GM21723 (cell line): ENCODE measurements at regions not wholly inside any gene's neighbourhood (a gene's known extent, or its start where the extent isn't known, plus 50 kb on each side); places are given as distances from the start of the nearest gene placed in this dataset.
A peak's percentile ranks its signal among the peaks of the same experiment; 100 is the strongest.
"Not testable (repeated sequence)": the region's sequence is repeated elsewhere in the genome, so short reads cannot be mapped to it uniquely, and the experiment has no call there.

Experiments
- ATAC-seq: cut with Tn5 transposase; IDR thresholded peaks from one replicate; pipeline ENCODE4 v1.9.1; 2021; ENCODE audit warnings: mild to moderate bottlenecking, moderate library complexity; ENCODE audit not compliant: unreplicated experiment

- no peak for ATAC-seq
Observed at GRCh38 chr2:195364015-195364965, 292.7 kb upstream of the SLC39A10 start.

GRCh38 chr2:195363496-195363895 is 293.5 kb upstream of the SLC39A10 start:
- no peak for ATAC-seq

- ATAC-seq = no peak
Observed at GRCh38 chr2:195360242-195360641, 296.8 kb upstream of the SLC39A10 start.

GRCh38 chr2:195359043-195359735 is 297.8 kb upstream of the SLC39A10 start:
- ATAC-seq = no peak

GRCh38 chr2:195356920-195357440 is 300.0 kb upstream of the SLC39A10 start:
- no peak for ATAC-seq

GRCh38 chr2:195356026-195356425 is 301.0 kb upstream of the SLC39A10 start:
- ATAC-seq = no peak

- no peak for ATAC-seq
Observed at GRCh38 chr2:195352581-195352980, 304.4 kb upstream of the SLC39A10 start.

- ATAC-seq = peak; percentile 56
Observed at GRCh38 chr2:195343942-195344530, 313.0 kb upstream of the SLC39A10 start.

- peak; percentile 80 for ATAC-seq
Observed at GRCh38 chr2:195343540-195343939, 313.5 kb upstream of the SLC39A10 start.

- ATAC-seq = no peak
Observed at GRCh38 chr2:195342061-195342460, 315.0 kb upstream of the SLC39A10 start.

- ATAC-seq = no peak
Observed at GRCh38 chr2:195338856-195339255, 318.2 kb upstream of the SLC39A10 start.

- no peak for ATAC-seq
Observed at GRCh38 chr2:195337597-195337996, 319.4 kb upstream of the SLC39A10 start.

GRCh38 chr2:195333869-195334268 is 323.2 kb upstream of the SLC39A10 start:
- ATAC-seq = peak; percentile 75

- no peak for ATAC-seq
Observed at GRCh38 chr2:195331966-195332365, 325.1 kb upstream of the SLC39A10 start.

GRCh38 chr2:195331129-195331528 is 325.9 kb upstream of the SLC39A10 start:
- ATAC-seq = no peak

- ATAC-seq = no peak
Observed at GRCh38 chr2:195330513-195330956, 326.5 kb upstream of the SLC39A10 start.

- not testable (repeated sequence) for ATAC-seq
Observed at GRCh38 chr2:195329784-195330183, 327.2 kb upstream of the SLC39A10 start.

GRCh38 chr2:195326537-195326936 is 330.5 kb upstream of the SLC39A10 start:
- ATAC-seq = no peak

- no peak for ATAC-seq
Observed at GRCh38 chr2:195322324-195322723, 334.7 kb upstream of the SLC39A10 start.

GRCh38 chr2:195320413-195320973 is 336.5 kb upstream of the SLC39A10 start:
- peak; percentile 50 for ATAC-seq
